Thymus (tissue), 11 donors: ENCODE measurements at regions not wholly inside any gene's neighbourhood (a gene's known extent, or its start where the extent isn't known, plus 50 kb on each side); places are given as distances from the start of the nearest gene placed in this dataset.
A peak's percentile ranks its signal among the peaks of the same experiment; 100 is the strongest.

Source experiments
- DNase-seq, 9 donors: peaks; one replicate each; pipeline ENCODE4 v3.0.0-alpha.2; 2013; ENCODE audit warnings: low spot score in 9 of 9, low read depth in 6 of 9, missing footprints in 1 of 9
- H3K27ac ChIP-seq, 2 donors: one replicate each; pipeline ENCODE4 v1.5.1; 2013; ENCODE audit warnings: control low read depth in 1 of 2, low read depth in 1 of 2, low read length in 1 of 2, mild to moderate bottlenecking in 1 of 2, moderate library complexity in 1 of 2
- H3K27me3 ChIP-seq, 2 donors: one replicate each; pipeline ENCODE4 v1.5.1; 2013; ENCODE audit warnings: low read length in 1 of 2; ENCODE audit not compliant: control insufficient read depth in 2 of 2, insufficient read depth in 1 of 2
- H3K36me3 ChIP-seq, 2 donors: one replicate each; pipeline ENCODE4 v1.5.1; 2013; ENCODE audit warnings: low read length in 1 of 2, mild to moderate bottlenecking in 1 of 2, moderate library complexity in 1 of 2; ENCODE audit not compliant: control insufficient read depth in 2 of 2, insufficient read depth in 2 of 2
- H3K4me1 ChIP-seq, 2 donors: one replicate each; pipeline ENCODE4 v1.5.1; 2013; ENCODE audit warnings: low read length in 2 of 2; ENCODE audit not compliant: control insufficient read depth in 2 of 2, insufficient read depth in 2 of 2
- H3K4me3 ChIP-seq, 2 donors: one replicate each; pipeline ENCODE4 v1.5.1; 2013; ENCODE audit warnings: low read length in 2 of 2, control low read depth in 1 of 2, mild to moderate bottlenecking in 1 of 2
- H3K9me3 ChIP-seq, 2 donors: one replicate each; pipeline ENCODE4 v1.5.1; 2013; ENCODE audit warnings: low read length in 1 of 2, mild to moderate bottlenecking in 1 of 2; ENCODE audit not compliant: control insufficient read depth in 2 of 2, insufficient read depth in 1 of 2
- WGBS: extraction: QIAGEN DNeasy Blood & Tissue Kit; methylation state at CpG from one replicate; pipeline ENCODE4 v1.1.7; 2013; 5-methylcytosine and 5-hydroxymethylcytosine counted together
- donor health status: healthy.

DNA sequence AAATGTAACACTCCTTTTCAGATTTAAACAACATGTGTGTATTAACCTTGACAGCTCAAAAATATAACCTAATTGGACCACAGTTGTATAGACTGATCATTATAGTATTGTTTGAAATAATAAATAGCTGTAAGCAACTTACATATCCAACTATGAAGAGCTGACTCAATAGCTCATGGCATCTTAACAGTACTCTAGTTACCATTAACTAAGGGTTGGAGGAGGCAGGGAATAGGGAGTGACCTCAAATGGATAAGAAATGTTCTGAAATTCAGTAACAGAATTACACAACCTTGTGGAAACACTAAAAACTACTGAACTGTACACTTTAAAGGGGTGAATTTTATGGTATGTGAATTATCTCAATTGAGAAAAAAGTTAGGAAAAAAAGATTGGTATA lies 136.5 kb upstream of the CPEB2 start:
- Histone ChIP-seq H3K4me1 (no peaks in the 10 kb centered on the region), H3K36me3 (no peaks in the 10 kb centered on the region), H3K9me3 (no peaks in the 10 kb centered on the region), H3K27ac (no peak overlapping the region), H3K4me3 (no peak overlapping the region), H3K27me3 (peaks cover 0 to 13% of the 10 kb centered on the region in 2 donors)
- no peak for DNase-seq

DNA sequence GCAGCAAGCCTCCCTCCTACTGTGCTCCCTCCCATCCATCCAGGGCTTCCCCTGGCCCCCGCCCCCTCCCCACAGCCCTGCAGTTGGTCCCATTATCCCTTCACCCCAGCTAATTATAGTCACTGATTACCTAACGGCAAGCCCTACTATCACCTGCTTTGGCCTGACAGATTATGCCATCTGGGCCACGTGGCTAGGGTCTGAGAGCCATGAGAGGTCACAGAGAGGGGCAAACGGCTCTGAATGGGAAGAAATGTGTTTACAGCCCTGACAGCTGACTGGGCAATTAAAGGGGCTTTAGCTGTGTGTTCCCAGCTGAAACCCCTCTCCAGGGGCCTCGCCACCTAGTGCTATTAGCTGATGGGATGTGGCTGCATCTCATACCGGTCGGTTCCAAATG lies 134.4 kb upstream of the CPEB2 start:
- Histone ChIP-seq H3K4me3 (no peak overlapping the region), H3K4me1 (no peaks in the 10 kb centered on the region), H3K36me3 (no peaks in the 10 kb centered on the region), H3K27me3 (peaks cover 0 to 4% of the 10 kb centered on the region in 2 donors), H3K9me3 (no peaks in the 10 kb centered on the region), H3K27ac (no peak overlapping the region)
- DNase-seq = no peak
- 94% methylated on average over 7 of the region's 7 CpGs for WGBS

DNA sequence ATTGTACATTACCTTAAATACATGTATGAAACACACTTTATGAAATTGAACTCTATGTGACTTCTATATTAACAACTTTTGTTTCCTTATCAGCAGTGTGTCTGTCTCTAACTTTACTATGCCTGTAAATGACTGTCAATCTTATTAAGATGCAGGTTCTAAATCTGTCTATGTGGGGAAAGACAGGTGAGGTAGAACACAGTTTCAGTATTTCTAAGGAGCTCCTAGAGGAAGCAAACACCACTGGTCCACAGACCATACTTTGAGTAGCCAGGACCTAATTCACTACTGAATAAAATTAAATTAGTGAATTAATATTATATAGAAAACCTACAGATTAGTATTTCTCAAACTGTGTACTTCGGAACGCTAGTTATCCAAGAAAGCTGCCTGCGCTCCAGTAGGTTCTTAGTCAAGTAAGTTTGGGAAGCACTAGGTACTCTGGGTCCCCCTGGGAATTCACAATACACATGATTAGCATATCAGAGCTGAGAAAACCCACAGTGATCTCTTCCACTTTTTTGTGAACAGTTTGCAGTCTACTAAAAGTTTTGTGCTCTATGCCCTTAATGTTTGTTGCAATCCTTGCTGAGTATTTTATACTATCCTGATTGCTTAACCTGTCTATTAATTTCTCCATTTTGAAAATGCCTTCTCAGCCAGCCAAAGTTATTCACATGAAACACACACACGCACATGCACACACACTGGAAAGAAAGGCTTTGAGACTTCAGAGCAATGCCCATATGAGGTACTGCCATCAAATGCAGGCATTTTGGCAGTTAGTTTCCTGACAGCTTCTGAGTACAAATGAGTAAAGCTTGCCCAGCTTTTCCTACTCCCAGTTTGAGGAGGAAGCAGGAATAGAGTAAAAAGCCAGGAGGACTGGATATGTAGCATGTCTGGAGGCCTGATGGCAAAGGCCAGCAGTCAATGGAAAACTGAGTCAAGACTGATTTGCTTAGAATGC lies 133.6 kb upstream of the CPEB2 start:
- Histone ChIP-seq H3K9me3 (no peaks in the 10 kb centered on the region), H3K27me3 (no peaks in the 10 kb centered on the region), H3K36me3 (no peaks in the 10 kb centered on the region), H3K27ac (no peak overlapping the region), H3K4me3 (no peak overlapping the region), H3K4me1 (no peaks in the 10 kb centered on the region)
- WGBS = 98% methylated on average over 4 of the region's 4 CpGs
- DNase-seq = no peak

DNA sequence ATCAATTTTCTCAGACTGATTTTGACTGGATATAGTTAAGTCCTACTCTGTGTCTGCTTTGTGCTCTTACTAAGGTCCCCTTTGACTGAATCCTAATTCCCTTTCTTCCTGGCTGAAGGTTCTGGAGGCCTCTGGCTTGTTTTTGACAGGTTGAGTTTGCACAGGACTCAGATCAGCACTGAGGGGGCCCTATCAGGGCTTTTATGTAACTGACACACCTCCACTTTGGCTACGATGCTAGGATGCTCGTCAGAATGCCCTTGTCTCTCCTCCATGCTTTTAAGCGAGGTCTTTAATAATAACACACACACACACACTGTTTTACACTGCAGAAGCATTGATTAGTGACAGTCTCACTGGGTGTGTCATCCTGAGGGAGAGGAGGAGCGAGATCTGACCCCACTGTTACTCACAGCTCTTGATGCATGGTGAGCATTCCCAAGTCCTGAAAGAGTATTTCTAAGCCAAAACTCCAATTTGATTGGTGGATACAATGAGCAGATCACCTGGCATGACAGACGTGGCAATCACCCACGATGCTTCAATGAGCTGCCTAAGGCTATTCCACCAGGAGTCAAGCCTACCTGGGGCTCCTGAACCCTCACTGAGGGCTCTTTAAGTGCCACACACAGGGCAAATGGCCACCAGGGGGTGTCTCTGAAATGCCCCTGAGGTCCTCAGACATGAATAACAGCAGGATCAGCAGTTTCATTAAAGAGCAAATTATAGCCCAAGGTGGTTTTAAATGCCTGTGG lies 130.4 kb upstream of the CPEB2 start:
- WGBS = 89% methylated on average over 6 of the region's 6 CpGs
- no peaks in the 10 kb centered on the region for H3K4me1 ChIP-seq
- H3K27ac ChIP-seq = no peak overlapping the region
- no peaks in the 10 kb centered on the region for H3K9me3 ChIP-seq
- peak in 3 of 9 donors; percentile 6 to 28 (median 8) for DNase-seq
- no peaks in the 10 kb centered on the region for H3K27me3 ChIP-seq
- no peaks in the 10 kb centered on the region for H3K36me3 ChIP-seq
- no peak overlapping the region for H3K4me3 ChIP-seq

DNA sequence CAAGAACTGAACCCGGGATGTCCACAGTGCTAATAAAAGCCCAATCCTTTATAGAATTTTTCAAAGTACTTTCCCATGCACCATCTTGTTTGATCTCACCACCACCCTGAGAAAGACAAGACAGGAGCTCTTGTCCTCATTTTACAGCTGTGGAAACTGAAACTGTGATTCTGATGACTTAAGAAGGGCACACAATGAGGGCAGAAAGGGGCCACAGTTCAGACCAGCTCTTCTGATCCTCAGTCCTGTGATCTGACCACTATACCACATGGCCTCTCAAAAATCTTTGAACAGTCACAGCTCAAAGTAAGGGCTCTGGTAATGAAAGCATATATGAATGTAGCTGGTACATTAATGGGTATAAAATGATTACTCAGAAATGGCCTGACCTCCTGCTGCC lies 127.3 kb upstream of the CPEB2 start:
- H3K27ac ChIP-seq = no peak overlapping the region

DNA sequence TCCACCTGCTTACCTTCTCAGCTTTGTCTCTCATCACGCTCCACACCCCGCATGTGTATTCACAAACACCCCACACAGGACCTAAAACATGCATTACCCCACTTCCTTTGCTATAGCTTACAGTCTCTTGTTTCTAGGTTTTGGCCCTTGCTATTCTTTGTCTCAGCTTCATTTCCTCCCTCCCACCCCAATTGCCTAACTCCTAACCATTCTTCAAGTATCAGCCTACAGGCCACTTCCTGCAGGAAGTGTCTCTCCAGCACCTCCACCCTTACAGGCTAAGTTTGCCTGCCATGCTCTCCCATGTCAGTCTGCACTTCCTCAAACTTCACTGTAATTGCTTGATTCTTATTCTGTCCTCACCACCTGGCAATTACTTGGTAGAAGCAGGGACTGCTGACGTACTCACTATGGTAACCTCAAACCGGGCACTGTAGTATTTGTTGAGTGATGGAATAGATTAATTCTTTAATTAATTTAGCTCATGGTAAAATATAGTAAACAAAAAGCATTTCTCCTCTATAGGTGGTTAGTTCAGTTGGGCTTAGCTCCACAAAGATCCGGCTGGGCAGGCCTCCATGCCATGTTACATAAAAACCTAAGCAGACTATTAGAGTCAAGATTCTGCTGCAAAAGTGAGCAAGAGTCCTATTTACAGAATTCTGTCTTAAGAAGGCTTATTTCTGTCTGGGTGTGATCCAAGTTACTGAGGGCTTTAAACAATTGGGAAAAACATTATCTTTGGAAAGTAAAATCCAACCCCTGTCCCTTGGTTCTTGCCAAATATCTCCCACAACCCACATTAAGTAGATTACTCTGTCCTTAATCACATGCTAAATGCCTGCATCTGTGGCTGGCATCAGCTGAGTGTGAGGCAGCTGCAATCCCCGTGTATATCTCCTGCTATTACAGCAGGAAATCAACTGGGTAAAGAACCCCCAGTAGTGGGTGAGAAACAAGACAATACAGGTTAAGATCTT lies 124.7 kb upstream of the CPEB2 start:
- WGBS = 30% methylated on average over 6 of the region's 6 CpGs
- peak in 3 of 9 donors; percentile 9 to 34 (median 18) for DNase-seq
- Histone ChIP-seq H3K4me1 (no peaks in the 10 kb centered on the region), H3K4me3 (no peak overlapping the region), H3K27me3 (no peaks in the 10 kb centered on the region), H3K9me3 (no peaks in the 10 kb centered on the region), H3K36me3 (no peaks in the 10 kb centered on the region), H3K27ac (no peak overlapping the region)

More for the DNA sequence above, 127.3 kb upstream of the CPEB2 start:
- no peaks in the 10 kb centered on the region for H3K9me3 ChIP-seq
- no peaks in the 10 kb centered on the region for H3K27me3 ChIP-seq
- 88% methylated on average over 1 of the region's 1 CpG for WGBS
- no peaks in the 10 kb centered on the region for H3K36me3 ChIP-seq
- H3K4me1 ChIP-seq = no peaks in the 10 kb centered on the region
- DNase-seq = no peak
- no peak overlapping the region for H3K4me3 ChIP-seq

DNA sequence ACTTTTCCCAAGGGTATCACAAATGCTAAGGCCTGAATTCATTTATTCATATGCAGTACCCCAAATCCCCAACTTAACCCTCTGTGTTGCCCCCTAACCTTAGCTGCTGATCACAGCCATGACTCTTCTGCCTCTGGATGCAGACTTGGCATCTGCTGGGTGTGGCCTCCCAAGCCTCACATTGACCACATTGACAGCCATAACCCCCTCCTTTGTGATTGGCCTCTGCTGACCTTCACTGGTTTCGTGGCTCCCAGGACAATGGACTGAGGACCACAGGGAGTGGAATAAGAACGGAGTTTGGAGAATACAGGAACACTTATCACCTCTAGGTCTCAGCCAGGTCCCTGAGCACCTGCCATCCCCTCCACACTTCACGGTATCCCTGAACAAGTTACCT lies 123.6 kb upstream of the CPEB2 start:
- H3K9me3 ChIP-seq = no peaks in the 10 kb centered on the region
- 94% methylated on average over 3 of the region's 3 CpGs for WGBS
- DNase-seq = no peak
- H3K27me3 ChIP-seq = no peaks in the 10 kb centered on the region
- no peak overlapping the region for H3K27ac ChIP-seq
- H3K36me3 ChIP-seq = no peaks in the 10 kb centered on the region
- no peak overlapping the region for H3K4me3 ChIP-seq
- no peaks in the 10 kb centered on the region for H3K4me1 ChIP-seq

DNA sequence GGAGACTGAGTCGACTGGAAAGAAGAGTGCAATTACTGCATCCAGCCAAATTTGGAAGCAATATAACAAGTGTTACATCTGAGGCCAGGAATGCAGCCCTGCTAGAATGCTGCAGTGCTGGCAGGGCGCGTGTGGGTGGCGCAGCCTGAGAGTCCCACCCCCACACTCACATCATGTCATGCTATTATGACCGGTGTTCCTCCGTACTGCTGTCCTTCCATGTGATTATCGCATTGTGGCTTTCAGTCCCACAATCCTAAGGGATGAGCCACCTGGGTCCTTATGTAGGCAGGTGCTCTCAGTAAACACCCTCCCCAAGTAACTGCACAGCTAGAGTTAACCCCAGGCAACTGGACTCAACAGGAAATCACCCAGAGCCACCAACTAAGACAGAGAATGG lies 122.6 kb upstream of the CPEB2 start:
- no peak for DNase-seq
- 98% methylated on average over 7 of the region's 7 CpGs for WGBS
- H3K4me3 ChIP-seq = no peak overlapping the region
- no peaks in the 10 kb centered on the region for H3K4me1 ChIP-seq
- no peaks in the 10 kb centered on the region for H3K27me3 ChIP-seq
- no peak overlapping the region for H3K27ac ChIP-seq
- H3K36me3 ChIP-seq = no peaks in the 10 kb centered on the region
- H3K9me3 ChIP-seq = no peaks in the 10 kb centered on the region
